HG02840 (cell line): ENCODE measurements at regions not wholly inside any gene's neighbourhood (a gene's known extent, or its start where the extent isn't known, plus 50 kb on each side); places are given as distances from the start of the nearest gene placed in this dataset.

Source experiments
- ATAC-seq: cut with Tn5 transposase; IDR thresholded peaks from one replicate; pipeline ENCODE4 v1.9.1; 2021; ENCODE audit warnings: mild to moderate bottlenecking, moderate library complexity, moderate number of reproducible peaks; ENCODE audit not compliant: unreplicated experiment, low FRiP score

GRCh38 chr14:62616668-62617067 lies 428.6 kb downstream of the KCNH5 start:
- no peak for ATAC-seq

- no peak for ATAC-seq
Measured at GRCh38 chr14:62626416-62626815, 418.8 kb downstream of the KCNH5 start.

GRCh38 chr14:62629176-62629725 lies 416.0 kb downstream of the KCNH5 start:
- ATAC-seq: no peak

- no peak for ATAC-seq
Measured at GRCh38 chr14:62631176-62631575, 414.1 kb downstream of the KCNH5 start.

GRCh38 chr14:62632771-62633170 lies 412.5 kb downstream of the KCNH5 start:
- no peak for ATAC-seq

- ATAC-seq: no peak
Measured at GRCh38 chr14:62645649-62646048, 399.6 kb downstream of the KCNH5 start.
